Activated T-cell treated with anti-CD3 and anti-CD28 coated beads, Interleukin-2, amount 50 U/mL, for 72 hours (primary cell): ENCODE measurements at regions not wholly inside any gene's neighbourhood (a gene's known extent, or its start where the extent isn't known, plus 50 kb on each side); places are given as distances from the start of the nearest gene placed in this dataset.

Experiments used
- ATAC-seq, 2 donors: fragments of 150-1000 bp; cut with Tn5 transposase; replicated peaks in 1 of 2; 2 replicates each; pipeline ENCODE4 v1.10.0; 2021; ENCODE audit warnings: moderate library complexity in 2 of 2, mild to moderate bottlenecking in 1 of 2
- DNase-seq, 2 donors: peaks; one replicate each; pipeline ENCODE4 v3.0.0; 2021 to 2022; ENCODE audit warnings: mixed read lengths in 1 of 2
- H3K27ac Mint-ChIP-seq: one replicate; pipeline ENCODE4 v1.8.0; 2022; ENCODE audit warnings: mild to moderate bottlenecking, moderate library complexity, mixed read lengths
- H3K27me3 Mint-ChIP-seq: one replicate; pipeline ENCODE4 v1.8.0; 2022; ENCODE audit warnings: low read depth, mixed read lengths
- H3K36me3 Mint-ChIP-seq, 2 donors: one replicate each; pipeline ENCODE4 v1.8.0; 2022; ENCODE audit warnings: mixed read lengths in 2 of 2, mild to moderate bottlenecking in 1 of 2; ENCODE audit not compliant: insufficient read depth in 2 of 2
- H3K4me1 Mint-ChIP-seq: one replicate; pipeline ENCODE4 v1.8.0; 2022; ENCODE audit warnings: low read depth, mixed read lengths
- H3K4me3 Mint-ChIP-seq, 2 donors: one replicate each; pipeline ENCODE4 v1.8.0; 2022; ENCODE audit warnings: mild to moderate bottlenecking in 2 of 2, mixed read lengths in 2 of 2, moderate library complexity in 2 of 2
- H3K9me3 Mint-ChIP-seq, 2 donors: one replicate each; pipeline ENCODE4 v1.8.0; 2022; ENCODE audit warnings: mixed read lengths in 2 of 2

GRCh38 chr5:135138116-135138850 is 104.3 kb upstream of the PITX1 start:
- Mint-ChIP-seq H3K27ac (no peak overlapping the region), H3K4me3 (no peak overlapping the region), H3K9me3 (no peaks in the 10 kb centered on the region), H3K4me1 (no peaks in the 10 kb centered on the region), H3K36me3 (no peaks in the 10 kb centered on the region), H3K27me3 (no peaks in the 10 kb centered on the region)
- no peak for DNase-seq
- no peak for ATAC-seq

- ATAC-seq (no peak), DNase-seq (no peak)
- Mint-ChIP-seq H3K4me3 (no peak overlapping the region), H3K9me3 (no peaks in the 10 kb centered on the region), H3K27me3 (no peaks in the 10 kb centered on the region), H3K4me1 (no peaks in the 10 kb centered on the region), H3K27ac (no peak overlapping the region), H3K36me3 (no peaks in the 10 kb centered on the region)
Observed at GRCh38 chr5:135137146-135137915, 103.3 kb upstream of the PITX1 start.

GRCh38 chr5:135136546-135136945 is 102.5 kb upstream of the PITX1 start:
- no peak overlapping the region for H3K27ac Mint-ChIP-seq

GRCh38 chr5:135135530-135136226 is 101.7 kb upstream of the PITX1 start:
- Mint-ChIP-seq H3K9me3 (no peaks in the 10 kb centered on the region), H3K27me3 (peaks cover under 1% of the 10 kb centered on the region), H3K4me3 (no peak overlapping the region), H3K27ac (no peak overlapping the region), H3K36me3 (no peaks in the 10 kb centered on the region), H3K4me1 (no peaks in the 10 kb centered on the region)
- DNase-seq: no peak
- no peak for ATAC-seq

More at GRCh38 chr5:135136546-135136945, 102.5 kb upstream of the PITX1 start:
- Mint-ChIP-seq H3K4me1 (no peaks in the 10 kb centered on the region), H3K9me3 (no peaks in the 10 kb centered on the region), H3K4me3 (no peak overlapping the region), H3K27me3 (no peaks in the 10 kb centered on the region), H3K36me3 (no peaks in the 10 kb centered on the region)
- DNase-seq (no peak), ATAC-seq (no peak)

GRCh38 chr5:135134691-135135381 is 100.8 kb upstream of the PITX1 start:
- Mint-ChIP-seq H3K9me3 (no peaks in the 10 kb centered on the region), H3K4me1 (no peaks in the 10 kb centered on the region), H3K27ac (no peak overlapping the region), H3K27me3 (peaks cover 5% of the 10 kb centered on the region), H3K4me3 (no peak overlapping the region), H3K36me3 (no peaks in the 10 kb centered on the region)
- ATAC-seq: no peak
- DNase-seq: no peak

GRCh38 chr5:135133698-135134515 is 99.9 kb upstream of the PITX1 start:
- Mint-ChIP-seq H3K4me1 (peaks cover 5% of the 10 kb centered on the region), H3K27me3 (peaks cover 5% of the 10 kb centered on the region), H3K36me3 (no peaks in the 10 kb centered on the region), H3K9me3 (no peaks in the 10 kb centered on the region), H3K27ac (no peak overlapping the region), H3K4me3 (no peak overlapping the region)
- ATAC-seq (no peak), DNase-seq (no peak)

- H3K27me3 Mint-ChIP-seq: peaks cover 5% of the 10 kb centered on the region
- ATAC-seq (no peak), DNase-seq (no peak)
- H3K36me3 Mint-ChIP-seq: no peaks in the 10 kb centered on the region
- no peak overlapping the region for H3K4me3 Mint-ChIP-seq
- no peaks in the 10 kb centered on the region for H3K9me3 Mint-ChIP-seq
- peaks cover 5% of the 10 kb centered on the region for H3K4me1 Mint-ChIP-seq
- no peak overlapping the region for H3K27ac Mint-ChIP-seq
Observed at GRCh38 chr5:135133181-135133580, 99.2 kb upstream of the PITX1 start.

GRCh38 chr5:135131801-135132680 is 98.0 kb upstream of the PITX1 start:
- no peak overlapping the region for H3K4me3 Mint-ChIP-seq
- DNase-seq (no peak), ATAC-seq (no peak)
- peaks cover 5% of the 10 kb centered on the region for H3K4me1 Mint-ChIP-seq
- no peaks in the 10 kb centered on the region for H3K9me3 Mint-ChIP-seq
- no peaks in the 10 kb centered on the region for H3K36me3 Mint-ChIP-seq
- no peak overlapping the region for H3K27ac Mint-ChIP-seq
- peaks cover 5% of the 10 kb centered on the region for H3K27me3 Mint-ChIP-seq

GRCh38 chr5:135130261-135131215 is 96.5 kb upstream of the PITX1 start:
- no peak overlapping the region for H3K27ac Mint-ChIP-seq
- no peaks in the 10 kb centered on the region for H3K36me3 Mint-ChIP-seq
- peaks cover 5% of the 10 kb centered on the region for H3K27me3 Mint-ChIP-seq
- no peak overlapping the region for H3K4me3 Mint-ChIP-seq
- DNase-seq (no peak), ATAC-seq (no peak)
- H3K9me3 Mint-ChIP-seq: no peaks in the 10 kb centered on the region
- peaks cover 5% of the 10 kb centered on the region for H3K4me1 Mint-ChIP-seq

- ATAC-seq (peak; percentile 47 to 67), DNase-seq (peak in 1 of 2 donors; percentile 25)
Observed at GRCh38 chr5:135129307-135129706, 95.3 kb upstream of the PITX1 start.

GRCh38 chr5:135128361-135128760 is 94.3 kb upstream of the PITX1 start:
- DNase-seq (no peak), ATAC-seq (no peak)
- Mint-ChIP-seq H3K27ac (no peak overlapping the region), H3K36me3 (no peaks in the 10 kb centered on the region), H3K4me3 (no peak overlapping the region), H3K4me1 (peaks cover 5% of the 10 kb centered on the region), H3K27me3 (peaks cover 5% of the 10 kb centered on the region), H3K9me3 (no peaks in the 10 kb centered on the region)

More at GRCh38 chr5:135129307-135129706, 95.3 kb upstream of the PITX1 start:
- Mint-ChIP-seq H3K4me3 (no peak overlapping the region), H3K4me1 (peaks cover 5% of the 10 kb centered on the region), H3K9me3 (no peaks in the 10 kb centered on the region), H3K36me3 (no peaks in the 10 kb centered on the region), H3K27me3 (peaks cover 5% of the 10 kb centered on the region), H3K27ac (no peak overlapping the region)
